H9 (cell line): ENCODE measurements at regions not wholly inside any gene's neighbourhood (a gene's known extent, or its start where the extent isn't known, plus 50 kb on each side); places are given as distances from the start of the nearest gene placed in this dataset.

Source experiments
- DNase-seq: peaks from one replicate; pipeline ENCODE4 v3.0.0-alpha.2; 2017
- H2AFZ ChIP-seq: one replicate; pipeline ENCODE4 v1.6.1; 2013; ENCODE audit warnings: mild to moderate bottlenecking, low read length, control low read depth, moderate library complexity
- H2AK5ac ChIP-seq: 2 replicates; pipeline ENCODE4 v1.6.1; 2013; ENCODE audit warnings: low read length, control low read depth, mixed read lengths; ENCODE audit not compliant: insufficient read length
- H2BK120ac ChIP-seq: one replicate; pipeline ENCODE4 v1.6.1; 2013; ENCODE audit warnings: low read depth, mild to moderate bottlenecking, low read length, control low read depth, inconsistent platforms; ENCODE audit not compliant: poor library complexity, severe bottlenecking
- H2BK12ac ChIP-seq: 2 replicates; pipeline ENCODE4 v1.6.1; 2013; ENCODE audit warnings: low read length, control low read depth, mixed read lengths, low read depth; ENCODE audit not compliant: insufficient read length
- H2BK15ac ChIP-seq: 2 replicates; pipeline ENCODE4 v1.6.1; 2013; ENCODE audit warnings: low read depth, low read length, control low read depth
- H2BK20ac ChIP-seq: one replicate; pipeline ENCODE4 v1.6.1; 2013; ENCODE audit warnings: low read depth, mild to moderate bottlenecking, low read length, control low read depth, inconsistent platforms; ENCODE audit not compliant: poor library complexity, severe bottlenecking
- H2BK5ac ChIP-seq: 2 replicates; pipeline ENCODE4 v1.6.1; 2013; ENCODE audit warnings: low read length, control low read depth, mixed read lengths; ENCODE audit not compliant: insufficient read length
- H3K14ac ChIP-seq: 2 replicates; pipeline ENCODE4 v1.6.1; 2013; ENCODE audit warnings: low read length, control low read depth; ENCODE audit not compliant: insufficient read depth
- H3K18ac ChIP-seq: 2 replicates; pipeline ENCODE4 v1.6.1; 2013; ENCODE audit warnings: low read depth, mild to moderate bottlenecking, mixed read lengths, low read length, control low read depth; ENCODE audit not compliant: insufficient read length
- H3K23ac ChIP-seq: 2 replicates; pipeline ENCODE4 v1.6.1; 2013; ENCODE audit warnings: low read length, control low read depth, mixed read lengths, low read depth; ENCODE audit not compliant: insufficient read length
- H3K23me2 ChIP-seq: 2 replicates; pipeline ENCODE4 v1.6.1; 2013; ENCODE audit warnings: low read depth, mild to moderate bottlenecking, mixed read lengths, low read length, control low read depth; ENCODE audit not compliant: insufficient read length, poor library complexity, severe bottlenecking
- H3K27ac ChIP-seq: 2 replicates; pipeline ENCODE4 v1.5.1; 2013; ENCODE audit warnings: low read length, control low read depth, mixed read lengths, low read depth; ENCODE audit not compliant: insufficient read length
- H3K27me3 ChIP-seq: 2 replicates; pipeline ENCODE4 v1.6.1; 2013; ENCODE audit warnings: low read length, control low read depth, inconsistent platforms; ENCODE audit not compliant: insufficient read depth
- H3K4ac ChIP-seq: 2 replicates; pipeline ENCODE4 v1.6.1; 2013; ENCODE audit warnings: low read depth, mild to moderate bottlenecking, control low read depth, inconsistent platforms, low read length, moderate library complexity
- H3K4me1 ChIP-seq: 2 replicates; pipeline ENCODE4 v1.6.1; 2013; ENCODE audit warnings: low read length, control low read depth, inconsistent platforms; ENCODE audit not compliant: insufficient read depth
- H3K4me2 ChIP-seq: 2 replicates; pipeline ENCODE4 v1.6.1; 2013; ENCODE audit warnings: low read length, control low read depth, mixed read lengths; ENCODE audit not compliant: insufficient read length, insufficient read depth
- H3K56ac ChIP-seq: 2 replicates; pipeline ENCODE4 v1.6.1; 2013; ENCODE audit warnings: low read depth, mild to moderate bottlenecking, mixed read lengths, low read length, control low read depth; ENCODE audit not compliant: insufficient read length
- H3K79me1 ChIP-seq: 2 replicates; pipeline ENCODE4 v1.6.1; 2013; ENCODE audit warnings: low read depth, mild to moderate bottlenecking, moderate library complexity, low read length, control low read depth, inconsistent platforms; ENCODE audit not compliant: insufficient read depth, poor library complexity, severe bottlenecking
- H3K79me2 ChIP-seq: 2 replicates; pipeline ENCODE4 v1.6.1; 2013; ENCODE audit warnings: low read length, control low read depth, inconsistent platforms; ENCODE audit not compliant: insufficient read depth
- H3K9ac ChIP-seq: 2 replicates; pipeline ENCODE4 v1.6.1; 2013; ENCODE audit warnings: low read length, control low read depth, mixed read lengths; ENCODE audit not compliant: insufficient read length; ENCODE audit errors: extremely low read depth
- H3K9me3 ChIP-seq: one replicate; pipeline ENCODE4 v1.6.1; 2013; ENCODE audit warnings: low read depth, low read length, inconsistent platforms; ENCODE audit not compliant: control insufficient read depth
- H3T11ph ChIP-seq: one replicate; pipeline ENCODE4 v1.6.1; 2013; ENCODE audit warnings: mild to moderate bottlenecking, low read length, control low read depth, inconsistent platforms
- H4K20me1 ChIP-seq: one replicate; pipeline ENCODE4 v1.6.1; 2013; ENCODE audit not compliant: control insufficient read depth, insufficient read length, insufficient read depth
- H4K5ac ChIP-seq: 2 replicates; pipeline ENCODE4 v1.6.1; 2013; ENCODE audit warnings: low read depth, mild to moderate bottlenecking, mixed read lengths, low read length, control low read depth; ENCODE audit not compliant: insufficient read length
- H4K8ac ChIP-seq: replicated peaks from 2 replicates; pipeline ENCODE4 v1.6.1; 2013; ENCODE audit warnings: low read length, control low read depth, mixed read lengths, low read depth; ENCODE audit not compliant: insufficient read length
- H4K91ac ChIP-seq: 2 replicates; pipeline ENCODE4 v1.6.1; 2013; ENCODE audit warnings: low read depth, mild to moderate bottlenecking, moderate library complexity, mixed read lengths, low read length, control low read depth; ENCODE audit not compliant: insufficient read length
- H3K27ac Mint-ChIP-seq, 3 experiments: 2 replicates in 2 of 3; 3 replicates in 1 of 3; pipeline ENCODE4 v1.8.0; 2020 to 2021; ENCODE audit warnings: mixed read lengths in 3 of 3, mild to moderate bottlenecking in 1 of 3, moderate library complexity in 1 of 3
- H3K27me3 Mint-ChIP-seq: 2 replicates; pipeline ENCODE4 v1.8.0; 2021; ENCODE audit warnings: low read depth, mild to moderate bottlenecking, moderate library complexity, mixed read lengths
- H3K36me3 Mint-ChIP-seq, 3 experiments: 2 replicates in 2 of 3; 3 replicates in 1 of 3; pipeline ENCODE4 v1.8.0; 2020 to 2021; ENCODE audit warnings: low read depth in 3 of 3, mixed read lengths in 3 of 3; ENCODE audit not compliant: insufficient read depth in 1 of 3
- H3K4me1 Mint-ChIP-seq, 2 experiments: 2 replicates each; pipeline ENCODE4 v1.8.0; 2020; ENCODE audit warnings: mixed read lengths in 2 of 2
- H3K4me3 Mint-ChIP-seq, 2 experiments: 2 replicates in 1 of 2; 3 replicates in 1 of 2; pipeline ENCODE4 v1.8.0; 2020 to 2021; ENCODE audit warnings: mild to moderate bottlenecking in 2 of 2, mixed read lengths in 2 of 2, moderate library complexity in 1 of 2
- H3K9me3 Mint-ChIP-seq, 2 experiments: 2 replicates in 1 of 2; 3 replicates in 1 of 2; pipeline ENCODE4 v1.8.0; 2020; ENCODE audit warnings: mild to moderate bottlenecking in 2 of 2, mixed read lengths in 2 of 2, moderate library complexity in 1 of 2
- WGBS: extraction: QIAGEN DNeasy Blood & Tissue Kit; methylation state at CpG from one replicate; pipeline ENCODE4 v1.1.7; 2013; ENCODE audit warnings: missing lambda C conversion rate, low lambda C conversion rate, mixed read lengths; ENCODE audit not compliant: insufficient read length; ENCODE audit errors: extremely low coverage; 5-methylcytosine and 5-hydroxymethylcytosine counted together
- TF ChIP-seq, protein P1 (sequence below): fragments of 200-600 bp; sonication (generic); conservative IDR thresholded peaks from 3 replicates; pipeline ENCODE4 v1.8.0; 2021; ENCODE audit warnings: antibody characterized with exemption, mild to moderate bottlenecking

DNA sequence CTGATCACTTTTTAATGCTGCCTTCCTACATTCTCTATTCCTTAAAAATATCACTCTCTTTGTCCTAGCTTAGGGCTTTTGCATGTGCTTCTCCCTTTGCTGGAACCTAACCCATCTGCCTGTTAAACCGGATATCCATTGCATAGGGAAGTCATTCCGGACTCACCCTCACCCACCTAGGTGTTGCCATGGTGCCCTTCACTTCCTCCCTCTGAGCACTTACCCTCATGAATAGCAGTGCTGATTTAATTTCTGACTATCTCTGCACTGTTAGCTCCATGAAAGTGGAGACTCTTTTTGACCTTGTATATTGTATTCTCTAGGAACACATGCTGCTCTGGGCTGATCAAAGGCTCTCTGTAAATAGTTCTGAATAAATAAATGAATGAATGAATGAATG lies 401.9 kb downstream of the PCDH20 start:
- no peak overlapping the region for H2BK12ac ChIP-seq
- H2AK5ac ChIP-seq, result no peak overlapping the region
- DNase-seq, result no peak
- no peak overlapping the region for H3K9ac ChIP-seq
- H3K27ac ChIP-seq, result no peak overlapping the region
- H3K4me2 ChIP-seq, result no peak overlapping the region
- no peak overlapping the region for H3K4ac ChIP-seq
- H3K27me3 ChIP-seq, result no peaks in the 10 kb centered on the region
- H3K56ac ChIP-seq, result no peak overlapping the region
- H3K4me1 ChIP-seq, result no peaks in the 10 kb centered on the region
- no peak overlapping the region for H3K14ac ChIP-seq
- H4K20me1 ChIP-seq, result no peaks in the 10 kb centered on the region
- no peak overlapping the region for H3K18ac ChIP-seq
- no peak overlapping the region; a peak in 1 of 7 replicates for H3K27ac Mint-ChIP-seq
- peaks cover 1 to 8% (median 4%) of the 10 kb centered on the region in 3 experiments; a peak in 6 of 7 replicates for H3K36me3 Mint-ChIP-seq
- H3K27me3 Mint-ChIP-seq, result no peaks in the 10 kb centered on the region; the same call in 1 of the 2 replicates
- no peaks in the 10 kb centered on the region for H3K23me2 ChIP-seq
- H2BK5ac ChIP-seq, result no peak overlapping the region
- H3K79me1 ChIP-seq, result no peaks in the 10 kb centered on the region
- no peak overlapping the region for H3T11ph ChIP-seq
- H3K23ac ChIP-seq, result no peak overlapping the region
- H2AFZ ChIP-seq, result no peak overlapping the region
- H3K4me3 Mint-ChIP-seq, result no peak overlapping the region
- H3K4me1 Mint-ChIP-seq, result peaks cover 0 to 2% of the 10 kb centered on the region in 2 experiments; a peak in 1 of 4 replicates
- TF ChIP-seq, protein P1, sequence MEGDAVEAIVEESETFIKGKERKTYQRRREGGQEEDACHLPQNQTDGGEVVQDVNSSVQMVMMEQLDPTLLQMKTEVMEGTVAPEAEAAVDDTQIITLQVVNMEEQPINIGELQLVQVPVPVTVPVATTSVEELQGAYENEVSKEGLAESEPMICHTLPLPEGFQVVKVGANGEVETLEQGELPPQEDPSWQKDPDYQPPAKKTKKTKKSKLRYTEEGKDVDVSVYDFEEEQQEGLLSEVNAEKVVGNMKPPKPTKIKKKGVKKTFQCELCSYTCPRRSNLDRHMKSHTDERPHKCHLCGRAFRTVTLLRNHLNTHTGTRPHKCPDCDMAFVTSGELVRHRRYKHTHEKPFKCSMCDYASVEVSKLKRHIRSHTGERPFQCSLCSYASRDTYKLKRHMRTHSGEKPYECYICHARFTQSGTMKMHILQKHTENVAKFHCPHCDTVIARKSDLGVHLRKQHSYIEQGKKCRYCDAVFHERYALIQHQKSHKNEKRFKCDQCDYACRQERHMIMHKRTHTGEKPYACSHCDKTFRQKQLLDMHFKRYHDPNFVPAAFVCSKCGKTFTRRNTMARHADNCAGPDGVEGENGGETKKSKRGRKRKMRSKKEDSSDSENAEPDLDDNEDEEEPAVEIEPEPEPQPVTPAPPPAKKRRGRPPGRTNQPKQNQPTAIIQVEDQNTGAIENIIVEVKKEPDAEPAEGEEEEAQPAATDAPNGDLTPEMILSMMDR, result no peak
- H3K79me2 ChIP-seq, result no peaks in the 10 kb centered on the region
- H3K9me3 Mint-ChIP-seq, result peaks cover 4 to 6% of the 10 kb centered on the region in 2 experiments
- no CpG with 5 or more reads among the region's 2 CpGs for WGBS
- H4K8ac ChIP-seq, result no peak overlapping the region
- no peak overlapping the region for H2BK20ac ChIP-seq
- H2BK15ac ChIP-seq, result no peak overlapping the region
- H2BK120ac ChIP-seq, result no peak overlapping the region
- no peak overlapping the region for H4K5ac ChIP-seq
- no peaks in the 10 kb centered on the region for H3K9me3 ChIP-seq
- H4K91ac ChIP-seq, result no peak overlapping the region
